Stomach (tissue), 8 donors: ENCODE measurements at regions not wholly inside any gene's neighbourhood (a gene's known extent, or its start where the extent isn't known, plus 50 kb on each side); places are given as distances from the start of the nearest gene placed in this dataset.

Source experiments
- DNase-seq, 2 donors: peaks; one replicate each; pipeline versions ENCODE4 v3.0.0 to v3.0.0-alpha.2; 2013 to 2019
- H3K27ac ChIP-seq, 5 donors: fragments of 200-600 bp in 4 of 5; sonication (generic) in 4 of 5; one replicate each; pipeline ENCODE4 v1.5.1; 2013 to 2019; ENCODE audit warnings: mild to moderate bottlenecking in 1 of 5, moderate library complexity in 1 of 5
- H3K27me3 ChIP-seq, 3 donors: fragments of 200-600 bp; sonication (generic); one replicate each; pipeline ENCODE4 v1.5.1; 2017 to 2019; ENCODE audit warnings: mixed run types in 1 of 3
- H3K36me3 ChIP-seq, 4 donors: fragments of 200-600 bp; sonication (generic); 1 replicate in 3 of 4; 2 replicates in 1 of 4; pipeline ENCODE4 v1.5.1; 2016 to 2019
- H3K4me1 ChIP-seq, 4 donors: fragments of 200-600 bp; sonication (generic); one replicate each; pipeline ENCODE4 v1.5.1; 2016 to 2019
- H3K4me3 ChIP-seq, 4 donors: fragments of 200-600 bp; sonication (generic) in 3 of 4; one replicate each; pipeline ENCODE4 v1.5.1; 2016 to 2019; ENCODE audit warnings: mild to moderate bottlenecking in 1 of 4
- H3K9me3 ChIP-seq, 4 donors: fragments of 200-600 bp; sonication (generic); one replicate each; pipeline ENCODE4 v1.5.1; 2016 to 2019
- EP300 ChIP-seq: sonication (generic); formaldehyde crosslinking; IDR thresholded peaks from one replicate; pipeline ENCODE4 v1.6.1; 2017; ENCODE audit warnings: antibody characterized with exemption
- POLR2A ChIP-seq, 4 donors: fragments of 450-650 bp; IDR thresholded peaks; one replicate each; pipeline ENCODE4 v1.6.1; 2016; ENCODE audit warnings: antibody characterized with exemption in 4 of 4, control low read depth in 2 of 4, mild to moderate bottlenecking in 1 of 4, moderate library complexity in 1 of 4
- POLR2AphosphoS5 ChIP-seq, 3 donors: sonication (generic); formaldehyde crosslinking; IDR thresholded peaks; one replicate each; pipeline ENCODE4 v1.6.1; 2016; ENCODE audit warnings: antibody characterized with exemption in 3 of 3
- WGBS, 5 donors: extraction: QIAGEN DNeasy Blood & Tissue Kit in 3 of 5; methylation state at CpG; one replicate each; pipeline versions ENCODE4 v1.1.5 to v1.1.7; 2013 to 2018; 5-methylcytosine and 5-hydroxymethylcytosine counted together
- intact Hi-C: fragments of 100-400 bp; cut with DNase I; formaldehyde crosslinking; loops from one replicate; pipeline ENCODE4 v1.15.1; 2023; ENCODE audit warnings: low total_unique reads
- TF ChIP-seq, protein P1 (sequence below), 7 experiments: fragments of 450-650 bp in 4 of 7; fragments of 200-600 bp in 3 of 7; sonication (generic) in 3 of 7; IDR thresholded peaks; one replicate each; pipeline ENCODE4 v1.5.1; 2016 to 2019; ENCODE audit warnings: antibody characterized with exemption in 7 of 7, control low read depth in 2 of 7, mild to moderate bottlenecking in 1 of 7
- donor health status: healthy with polysubstance abuse.
- donor health status: Bipolar disorder and iron deficiency.
- donor health status: healthy.

DNA sequence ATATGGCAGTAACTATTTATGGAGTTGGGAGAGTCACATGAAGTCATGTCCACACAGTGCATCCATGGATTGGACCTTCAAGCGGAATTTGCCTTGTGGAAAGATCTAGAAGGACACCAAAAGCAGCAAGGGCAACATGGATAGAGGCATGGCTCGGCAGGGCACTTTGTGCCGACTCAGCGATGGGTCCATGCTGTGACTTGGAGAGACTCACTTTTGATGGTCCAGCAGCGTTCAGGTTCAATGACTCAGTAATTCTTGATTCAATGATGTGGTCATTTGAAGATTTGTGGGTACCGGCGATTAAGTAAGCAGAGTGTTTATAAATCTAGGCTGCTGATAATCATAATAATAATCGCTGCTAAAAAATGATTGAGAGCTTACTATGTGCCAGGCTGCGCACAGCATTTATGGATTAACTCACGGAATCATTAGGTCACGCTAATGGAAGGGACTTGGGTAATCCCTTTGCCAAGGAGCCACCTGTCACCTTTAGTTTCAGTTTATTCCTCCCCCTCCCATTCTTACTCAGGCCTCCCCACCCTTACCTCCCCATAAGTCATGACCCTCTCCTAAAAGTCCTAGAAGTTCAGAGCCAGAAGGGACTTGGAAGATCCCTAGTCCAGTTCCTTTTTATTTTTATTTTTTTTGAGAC, 127.5 kb upstream of the CRHR1 start:
- H3K9me3 ChIP-seq: no peaks in the 10 kb centered on the region
- TF ChIP-seq POLR2A (IDR thresholded peaks at IDR 0.05): no peak
- no peak for TF ChIP-seq EP300
- TF ChIP-seq, protein P1, sequence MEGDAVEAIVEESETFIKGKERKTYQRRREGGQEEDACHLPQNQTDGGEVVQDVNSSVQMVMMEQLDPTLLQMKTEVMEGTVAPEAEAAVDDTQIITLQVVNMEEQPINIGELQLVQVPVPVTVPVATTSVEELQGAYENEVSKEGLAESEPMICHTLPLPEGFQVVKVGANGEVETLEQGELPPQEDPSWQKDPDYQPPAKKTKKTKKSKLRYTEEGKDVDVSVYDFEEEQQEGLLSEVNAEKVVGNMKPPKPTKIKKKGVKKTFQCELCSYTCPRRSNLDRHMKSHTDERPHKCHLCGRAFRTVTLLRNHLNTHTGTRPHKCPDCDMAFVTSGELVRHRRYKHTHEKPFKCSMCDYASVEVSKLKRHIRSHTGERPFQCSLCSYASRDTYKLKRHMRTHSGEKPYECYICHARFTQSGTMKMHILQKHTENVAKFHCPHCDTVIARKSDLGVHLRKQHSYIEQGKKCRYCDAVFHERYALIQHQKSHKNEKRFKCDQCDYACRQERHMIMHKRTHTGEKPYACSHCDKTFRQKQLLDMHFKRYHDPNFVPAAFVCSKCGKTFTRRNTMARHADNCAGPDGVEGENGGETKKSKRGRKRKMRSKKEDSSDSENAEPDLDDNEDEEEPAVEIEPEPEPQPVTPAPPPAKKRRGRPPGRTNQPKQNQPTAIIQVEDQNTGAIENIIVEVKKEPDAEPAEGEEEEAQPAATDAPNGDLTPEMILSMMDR (IDR thresholded peaks at IDR 0.05): no peak
- TF ChIP-seq POLR2AphosphoS5 (IDR thresholded peaks at IDR 0.05): no peak
- no peak overlapping the region for H3K27ac ChIP-seq
- 86 to 92% (median 89%) methylated on average over 11 of the region's 11 CpGs for WGBS, 5 donors
- intact Hi-C loops: no loop called here
- peaks cover 0 to 51% (median 0%) of the 10 kb centered on the region in 3 donors for H3K27me3 ChIP-seq
- no peak overlapping the region for H3K4me3 ChIP-seq
- DNase-seq: no peak
- H3K4me1 ChIP-seq: no peaks in the 10 kb centered on the region
- H3K36me3 ChIP-seq: no peaks in the 10 kb centered on the region

DNA sequence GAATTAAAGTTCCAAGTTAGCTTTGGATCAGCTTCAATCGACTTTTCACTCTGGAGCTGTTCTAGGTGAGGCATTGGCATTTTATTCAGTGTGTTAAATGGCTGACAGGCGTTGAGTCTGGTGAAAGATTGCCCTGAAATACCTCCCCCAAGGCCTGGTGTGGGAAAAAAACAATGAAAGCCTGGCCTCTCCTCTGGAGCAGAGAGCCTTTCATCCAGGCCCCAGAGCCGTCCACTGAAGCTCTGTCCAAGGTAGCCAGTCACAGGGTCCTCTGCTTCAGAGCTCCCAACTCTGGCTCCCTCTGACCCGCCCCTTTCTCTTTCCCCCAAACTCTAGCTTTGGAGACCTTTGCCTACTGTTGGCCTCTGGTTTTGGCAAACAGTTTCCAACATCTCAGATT, 123.6 kb upstream of the CRHR1 start:
- Histone ChIP-seq H3K36me3 (no peaks in the 10 kb centered on the region), H3K9me3 (peaks cover 0 to 7% (median 4%) of the 10 kb centered on the region in 4 donors), H3K27me3 (peaks cover 0 to 48% (median 0%) of the 10 kb centered on the region in 3 donors), H3K4me3 (no peak overlapping the region), H3K4me1 (no peaks in the 10 kb centered on the region), H3K27ac (no peak overlapping the region)
- WGBS, 5 donors: 23 to 39% (median 33%) methylated on average over 4 of the region's 4 CpGs
- DNase-seq: no peak
- TF ChIP-seq EP300 (no peak), POLR2AphosphoS5 (IDR thresholded peaks at IDR 0.05) (no peak), POLR2A (IDR thresholded peaks at IDR 0.05) (no peak)
- TF ChIP-seq, protein P1 (IDR thresholded peaks at IDR 0.05): no peak
- intact Hi-C loops: no loop called here

DNA sequence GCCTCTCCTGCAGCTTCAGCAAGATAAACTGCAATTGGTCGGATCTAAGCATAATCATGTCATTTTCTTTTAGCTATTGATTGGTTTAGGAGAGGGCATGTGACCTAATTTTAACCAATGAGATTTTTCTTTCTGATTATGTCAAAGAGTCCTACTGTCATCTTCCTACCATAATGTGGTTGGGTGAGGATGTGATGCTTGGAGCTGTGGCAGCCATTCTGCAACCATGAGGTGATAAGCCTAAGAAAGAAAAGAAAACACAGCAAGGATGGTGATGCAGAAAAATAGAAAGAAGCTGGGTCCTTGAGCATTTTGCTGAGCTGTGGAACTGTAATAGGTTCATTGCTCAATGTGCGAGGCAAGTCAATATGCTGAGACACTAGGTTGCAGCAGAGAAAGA, 121.7 kb upstream of the CRHR1 start:
- peaks cover 0 to 57% (median 0%) of the 10 kb centered on the region in 3 donors for H3K27me3 ChIP-seq
- H3K9me3 ChIP-seq: peaks cover 0 to 7% (median 4%) of the 10 kb centered on the region in 4 donors
- no peak overlapping the region for H3K4me3 ChIP-seq
- TF ChIP-seq POLR2A (IDR thresholded peaks at IDR 0.05) (no peak), EP300 (no peak), POLR2AphosphoS5 (IDR thresholded peaks at IDR 0.05) (no peak)
- TF ChIP-seq, protein P1 (IDR thresholded peaks at IDR 0.05): no peak
- no peak for DNase-seq
- H3K27ac ChIP-seq: no peak overlapping the region
- no peaks in the 10 kb centered on the region for H3K4me1 ChIP-seq
- H3K36me3 ChIP-seq: no peaks in the 10 kb centered on the region
- 80 to 98% (median 94%) methylated on average over 2 of the region's 2 CpGs for WGBS, 5 donors
- intact Hi-C loops: no loop called here

DNA sequence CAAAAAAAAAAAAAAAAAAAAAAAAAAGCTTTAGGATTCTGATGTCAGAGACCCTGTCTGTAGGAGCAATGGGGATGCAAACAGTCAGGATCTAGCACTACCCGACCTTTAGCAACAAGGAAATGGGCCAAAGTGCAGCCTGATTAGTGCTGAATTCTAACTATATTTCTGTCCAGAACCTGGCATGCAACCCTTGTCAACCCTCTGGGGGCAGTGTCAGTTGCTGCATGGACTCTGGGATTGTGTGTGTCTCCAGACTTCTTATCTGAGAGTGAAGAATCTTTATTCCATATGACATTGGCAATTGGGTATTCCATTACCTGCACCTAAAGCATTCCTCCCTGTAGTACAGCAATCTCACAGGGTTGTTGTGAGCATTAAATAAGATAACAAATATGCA, 120.3 kb upstream of the CRHR1 start:
- intact Hi-C loops: no loop called here
- WGBS, 5 donors: 23 to 48% (median 42%) methylated on average over 1 of the region's 1 CpG
- H3K4me3 ChIP-seq: no peak overlapping the region
- TF ChIP-seq EP300 (no peak), POLR2A (IDR thresholded peaks at IDR 0.05) (no peak), POLR2AphosphoS5 (IDR thresholded peaks at IDR 0.05) (no peak)
- TF ChIP-seq, protein P1 (IDR thresholded peaks at IDR 0.05): no peak
- no peaks in the 10 kb centered on the region for H3K4me1 ChIP-seq
- no peak overlapping the region for H3K27ac ChIP-seq
- no peak for DNase-seq
- H3K27me3 ChIP-seq: peaks cover 0 to 60% (median 4%) of the 10 kb centered on the region in 3 donors
- peaks cover 0 to 7% (median 4%) of the 10 kb centered on the region in 4 donors for H3K9me3 ChIP-seq
- no peaks in the 10 kb centered on the region for H3K36me3 ChIP-seq
